ENCODE measurements at regions not wholly inside any gene's neighbourhood (a gene's known extent, or its start where the extent isn't known, plus 50 kb on each side); places are given as distances from the start of the nearest gene placed in this dataset.

- no peak for TF ChIP-seq CTCF (IDR thresholded peaks at IDR 0.05; ENCODE audit: low read length)
- no peak for TF ChIP-seq EZH2 (optimal IDR thresholded peaks at IDR 0.05; ENCODE audit: low read depth, low read length)
- no peak for TF ChIP-seq EZH2phosphoT487 (IDR thresholded peaks at IDR 0.05; ENCODE audit: low read length)
Observed at GRCh38 chr15:96514607-96515285, 184.2 kb downstream of the NR2F2 start.

All from MM.1S (cell line).